ENCODE measurements at regions not wholly inside any gene's neighbourhood (a gene's known extent, or its start where the extent isn't known, plus 50 kb on each side); places are given as distances from the start of the nearest gene placed in this dataset.

DNA sequence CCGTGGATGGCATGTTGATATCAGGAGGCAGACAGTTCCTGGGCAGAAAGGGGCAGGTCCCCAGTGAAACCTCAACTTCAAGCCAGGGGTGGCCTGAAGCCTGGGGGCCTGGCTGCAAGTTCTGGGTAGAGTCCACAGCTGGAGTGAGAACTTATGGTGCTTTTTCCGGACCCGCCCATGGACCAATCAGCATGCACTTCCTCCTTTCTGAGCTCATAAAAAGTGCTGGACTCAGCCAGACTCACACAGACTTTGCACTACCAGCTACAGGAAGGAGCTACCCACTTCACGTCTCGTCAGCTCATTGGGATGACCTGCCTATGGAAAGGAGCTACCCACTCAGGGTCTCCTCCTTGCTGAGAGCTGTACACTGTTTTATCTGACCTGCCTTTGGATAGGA is 183.1 kb upstream of the MC4R start:
- DNase-seq: no peak

DNA sequence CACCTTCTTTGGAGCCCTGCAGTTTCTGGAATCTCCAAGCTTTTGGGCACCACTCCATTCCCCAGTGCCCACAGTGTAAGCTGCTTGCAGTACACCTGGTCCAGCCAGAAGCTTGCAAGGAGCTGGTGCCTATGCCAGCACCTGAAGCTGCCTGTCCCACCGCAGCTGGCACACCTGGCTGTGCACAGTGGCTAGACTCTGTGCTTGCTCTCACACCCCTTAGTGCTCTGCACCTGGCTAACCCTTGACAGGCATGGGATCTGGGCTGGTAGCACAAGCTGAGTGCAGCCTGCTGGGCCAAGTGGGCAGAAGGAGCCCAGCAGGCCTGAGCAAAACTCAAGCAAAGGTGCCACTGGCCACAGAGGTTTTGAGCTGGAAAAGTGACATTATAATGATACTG is 183.8 kb upstream of the MC4R start:
- no peak for DNase-seq

DNA sequence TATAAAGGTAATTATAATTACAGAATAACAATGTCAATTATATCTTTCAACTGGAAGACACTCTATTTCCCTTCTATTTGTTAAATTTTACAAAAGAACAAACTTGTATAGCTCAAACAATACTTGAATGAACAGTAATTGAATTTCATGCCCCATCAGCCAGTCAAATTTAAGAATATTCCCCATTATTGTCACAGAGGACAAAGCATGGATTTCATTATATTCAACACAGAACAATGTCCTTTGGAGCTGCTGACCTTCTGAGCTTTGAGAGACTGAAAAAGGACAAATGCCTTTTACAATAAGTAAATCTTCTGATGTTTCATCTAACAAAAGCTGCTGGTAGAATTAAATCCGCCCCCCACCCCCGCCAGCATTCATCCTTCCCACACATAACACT is 187.5 kb upstream of the MC4R start:
- no peak for DNase-seq

DNA sequence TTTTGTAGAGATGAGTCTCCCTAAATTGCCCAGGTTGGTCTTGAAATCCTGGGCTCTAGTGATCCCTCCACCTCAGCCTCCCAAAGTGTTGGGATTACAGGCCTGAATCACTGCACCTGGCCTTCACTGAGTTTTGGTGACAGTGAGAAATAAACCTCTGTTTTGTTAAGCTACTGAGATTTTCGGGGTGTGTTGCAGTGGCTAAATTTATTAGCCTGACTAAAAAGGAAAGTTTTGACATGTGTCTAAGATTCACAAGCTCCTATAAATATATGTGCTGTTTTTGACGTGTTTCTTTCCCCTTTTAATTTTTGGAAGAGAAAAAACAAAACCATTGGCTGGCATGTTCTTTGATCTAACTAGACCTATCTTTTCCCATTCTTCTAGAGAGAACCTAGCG is 190.5 kb upstream of the MC4R start:
- DNase-seq: no peak

DNA sequence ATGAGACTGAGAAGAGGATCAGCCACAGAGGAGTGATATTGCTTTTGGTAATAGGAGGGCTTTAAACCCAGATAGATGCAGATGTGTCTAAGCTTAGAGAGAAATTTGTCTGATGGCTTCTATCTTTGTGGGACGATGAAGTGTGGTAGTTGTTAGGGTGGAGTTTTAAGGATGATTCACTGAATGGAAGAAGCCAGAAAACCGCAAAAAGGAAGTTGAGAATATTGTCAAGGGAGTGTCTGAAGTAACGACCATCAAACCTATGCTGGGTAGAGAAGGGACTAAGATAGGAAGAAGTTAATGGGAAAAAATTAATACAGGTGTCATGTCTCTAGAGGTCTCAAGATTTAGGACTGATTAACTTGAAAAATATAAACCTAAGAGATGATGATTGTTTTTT is 195.6 kb upstream of the MC4R start:
- no peak for DNase-seq

DNA sequence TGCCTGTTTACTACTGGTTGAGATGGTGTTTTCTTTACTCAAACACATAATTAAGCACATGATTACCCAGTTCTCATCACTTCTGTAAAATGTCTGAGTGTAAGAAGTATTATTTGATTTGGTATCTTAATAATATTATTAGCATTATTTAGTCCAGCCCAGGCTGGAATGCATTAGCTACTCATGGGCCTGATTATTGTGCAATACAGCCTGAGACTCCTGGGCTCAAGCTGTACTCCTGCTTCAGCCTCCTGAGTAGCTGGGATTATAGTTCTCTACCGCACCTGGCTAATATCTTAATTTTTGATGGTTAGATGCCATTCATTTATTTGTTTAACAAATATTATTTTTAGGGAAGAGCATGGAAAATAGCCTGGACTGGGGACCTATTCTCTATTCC is 197.6 kb upstream of the MC4R start:
- DNase-seq: no peak

DNA sequence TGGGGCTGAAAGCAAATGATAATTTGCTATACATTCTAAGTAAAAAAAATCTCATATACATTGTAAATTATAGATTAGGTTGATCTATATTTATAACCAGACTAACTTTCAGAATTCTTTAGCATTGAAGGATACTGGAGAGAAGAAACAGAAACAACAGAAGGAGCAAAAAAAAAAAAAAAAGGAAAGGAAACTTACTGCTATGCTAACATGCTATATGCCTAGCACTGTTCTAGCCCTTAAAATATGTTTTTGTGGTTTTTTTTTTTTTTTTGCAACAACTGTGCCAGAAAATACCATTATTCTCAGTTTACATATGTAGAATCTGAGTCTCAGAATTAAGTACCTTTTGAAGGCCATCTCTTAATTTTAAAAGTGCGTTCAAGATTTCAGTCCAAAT is 204.9 kb upstream of the MC4R start:
- no peak for DNase-seq

DNA sequence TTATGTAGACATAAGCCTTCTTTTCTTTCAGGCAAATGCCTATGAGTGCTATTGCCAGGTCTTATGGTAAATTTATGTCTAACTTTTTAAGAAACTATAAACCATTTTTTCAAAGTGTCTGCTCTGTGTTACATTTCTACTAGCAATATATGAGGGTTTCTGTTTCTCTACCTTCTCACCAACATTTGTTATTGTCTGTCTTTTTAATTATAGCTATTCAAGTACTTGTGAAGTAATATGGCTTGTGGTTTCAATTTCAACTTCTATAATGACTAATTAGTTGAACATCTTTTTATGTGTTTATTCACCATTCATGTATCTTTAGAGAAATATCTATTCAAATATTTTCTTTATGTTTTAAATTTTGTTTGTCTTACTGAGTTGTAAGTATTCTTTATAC is 213.1 kb upstream of the MC4R start:
- DNase-seq: no peak

DNA sequence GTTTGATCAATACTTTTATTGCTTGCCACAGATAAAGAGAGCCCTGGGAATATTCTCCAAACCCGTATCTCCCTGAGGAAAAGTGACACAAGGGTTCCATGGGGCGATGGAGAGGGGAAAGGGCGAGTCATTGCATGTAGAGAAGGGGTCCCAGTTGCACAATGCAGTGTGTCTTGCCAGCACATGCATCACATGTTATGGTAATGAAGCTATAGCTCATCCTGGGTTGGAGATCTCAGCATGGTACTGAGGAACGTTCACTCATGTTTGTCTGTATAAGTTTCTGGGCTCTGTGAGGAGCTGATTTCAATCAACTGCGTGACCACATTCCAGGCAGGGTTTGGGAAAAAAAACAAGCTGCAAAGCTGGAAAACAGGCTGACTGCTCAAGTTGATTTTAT is 220.7 kb upstream of the MC4R start:
- DNase-seq: no peak

DNA sequence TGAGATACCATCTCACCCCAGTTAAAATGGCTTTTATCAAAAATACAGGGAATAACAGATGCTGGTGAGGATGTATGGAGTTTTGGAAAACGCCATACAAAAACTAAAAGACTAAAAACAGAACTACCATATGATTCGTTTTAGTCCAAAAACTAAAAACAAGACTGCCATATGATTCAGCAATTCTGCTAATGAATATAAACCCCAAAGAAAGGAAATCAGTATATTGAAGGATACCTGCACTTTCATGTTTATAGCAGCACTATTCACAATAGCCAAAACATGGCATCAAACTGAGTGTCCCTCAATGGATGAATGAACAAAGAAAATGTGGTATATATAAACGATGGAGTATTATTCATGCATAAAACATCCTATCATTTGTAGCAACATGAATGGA is 224.4 kb upstream of the MC4R start:
- DNase-seq: no peak

DNA sequence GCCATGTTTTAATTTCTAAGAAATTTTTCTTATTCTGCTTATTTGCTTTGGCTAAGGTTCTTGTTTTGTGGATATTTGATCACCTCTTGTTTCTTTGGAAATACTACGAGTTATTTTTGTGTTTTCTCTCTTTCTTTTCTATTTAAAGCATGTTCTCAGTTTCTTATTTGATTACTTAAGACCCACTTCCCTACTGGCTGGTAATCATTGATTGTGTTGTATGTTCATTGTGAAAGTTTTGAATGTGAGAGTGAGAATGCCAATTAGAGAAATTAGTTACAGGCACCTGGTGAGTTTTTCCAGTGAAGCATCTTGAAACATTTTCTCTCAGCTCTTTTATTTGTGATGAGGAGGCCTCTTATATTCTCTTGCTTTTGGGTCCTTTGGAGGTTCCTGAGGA is 226.7 kb upstream of the MC4R start:
- no peak for DNase-seq

DNA sequence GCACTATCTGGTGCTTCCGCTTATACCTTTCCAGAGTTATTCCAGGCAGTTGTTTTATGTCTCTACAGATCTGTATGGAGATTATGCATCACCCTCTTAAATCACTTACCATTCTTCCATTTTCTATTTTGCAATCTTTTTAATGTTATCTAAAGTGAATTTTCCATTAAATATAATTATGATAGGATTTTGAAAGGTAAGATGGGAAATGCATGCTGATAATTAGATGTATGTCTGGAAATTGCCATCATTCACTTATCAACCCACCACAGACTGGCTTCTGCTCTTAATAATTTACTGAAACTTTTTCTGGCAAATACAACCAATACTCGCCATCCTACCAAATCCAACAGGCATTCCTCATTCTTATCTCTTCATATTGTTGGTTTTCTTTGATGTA is 227.4 kb upstream of the MC4R start:
- no peak for DNase-seq

DNA sequence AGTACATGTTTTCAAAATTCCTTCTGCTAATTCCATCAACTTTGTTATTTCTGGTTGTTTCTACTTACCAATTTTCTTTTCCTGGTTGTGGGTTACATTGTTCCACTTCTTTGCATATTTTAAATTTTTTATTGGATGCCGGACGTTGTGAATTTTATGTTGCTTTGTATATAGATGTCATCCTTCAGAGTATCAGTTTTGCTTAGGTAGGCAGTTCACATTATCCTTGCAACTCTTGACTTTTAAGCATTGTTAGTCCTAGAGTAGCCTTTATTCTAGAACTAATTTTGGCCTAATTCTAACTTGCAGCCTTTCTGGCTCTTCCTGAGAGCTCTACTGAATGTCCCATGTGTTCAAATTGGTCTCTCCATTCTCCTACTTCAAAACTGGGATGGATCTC is 228.7 kb upstream of the MC4R start:
- no peak for DNase-seq

DNA sequence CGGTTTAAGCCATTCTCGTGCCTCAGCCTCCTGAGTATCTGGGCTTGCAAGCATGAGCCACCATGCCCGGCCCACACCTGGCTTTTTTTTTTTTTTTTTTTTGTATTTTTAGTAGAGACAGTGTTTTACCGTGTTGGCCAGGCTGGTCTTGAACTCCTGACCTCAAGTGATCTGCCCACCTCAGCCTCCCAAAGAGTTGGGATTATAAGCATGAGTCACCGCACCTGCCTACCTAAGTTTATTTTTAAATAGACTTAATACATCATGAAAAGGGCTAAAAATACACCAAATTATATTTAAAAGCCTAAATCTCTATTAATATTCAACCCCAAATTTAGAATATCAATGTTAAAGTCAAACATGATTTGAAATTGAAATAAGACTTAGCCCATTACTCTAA is 250.8 kb upstream of the MC4R start:
- no peak for DNase-seq

DNA sequence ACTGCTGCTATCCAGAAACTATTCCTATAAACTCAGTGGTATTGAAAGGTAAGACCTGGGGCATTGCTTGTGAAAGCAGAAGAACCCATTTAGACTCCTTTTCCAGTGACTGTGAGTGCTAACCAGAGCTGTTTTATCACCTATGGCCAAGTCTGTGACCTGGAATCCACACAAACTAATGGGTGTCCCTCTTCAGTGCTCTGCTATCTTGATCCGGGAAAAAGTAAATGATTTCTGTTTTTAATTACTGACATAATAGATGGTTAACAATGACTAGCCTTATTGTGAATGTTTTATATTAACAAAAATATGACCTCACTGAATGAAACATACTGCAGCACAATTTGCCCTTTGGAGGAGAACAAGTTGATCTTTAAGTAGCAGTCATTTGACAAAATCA is 251.6 kb upstream of the MC4R start:
- no peak for DNase-seq

DNA sequence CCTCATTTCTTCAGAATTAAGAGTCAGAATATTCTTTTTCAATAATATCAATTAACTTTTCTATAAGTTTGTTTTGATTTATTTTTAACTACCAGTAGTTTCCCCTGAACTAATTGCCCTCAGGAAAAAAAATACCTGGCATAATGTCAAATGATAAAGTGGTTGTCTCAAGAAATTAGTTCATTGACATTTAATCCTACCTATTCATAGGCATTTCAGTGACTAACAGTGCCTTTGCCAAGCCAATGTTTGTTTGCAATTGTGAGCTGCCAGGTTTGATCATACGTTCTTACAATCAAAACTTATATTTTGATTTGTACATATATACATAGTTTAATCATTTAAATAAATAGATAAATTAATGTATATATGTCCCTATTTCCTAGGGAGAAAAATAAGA is 267.3 kb upstream of the MC4R start:
- DNase-seq: no peak

DNA sequence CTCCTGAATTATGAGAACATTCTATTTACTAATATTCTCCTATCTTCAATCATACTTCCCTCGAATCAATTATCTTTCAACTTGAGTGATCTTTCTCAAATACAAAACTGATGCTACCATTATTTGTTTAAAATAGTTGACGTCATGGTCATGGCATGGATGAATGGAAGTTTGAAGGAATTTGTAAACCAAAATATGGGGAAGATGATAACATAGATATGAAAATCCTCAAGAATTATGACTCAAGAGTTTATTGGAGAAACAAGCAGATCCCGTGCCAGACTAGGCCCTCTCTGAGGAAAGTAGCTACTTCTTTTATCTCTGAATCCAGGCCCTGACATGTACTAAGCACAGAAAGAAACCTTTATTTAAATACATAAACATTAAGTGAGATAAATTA is 270.4 kb upstream of the MC4R start:
- DNase-seq: no peak

DNA sequence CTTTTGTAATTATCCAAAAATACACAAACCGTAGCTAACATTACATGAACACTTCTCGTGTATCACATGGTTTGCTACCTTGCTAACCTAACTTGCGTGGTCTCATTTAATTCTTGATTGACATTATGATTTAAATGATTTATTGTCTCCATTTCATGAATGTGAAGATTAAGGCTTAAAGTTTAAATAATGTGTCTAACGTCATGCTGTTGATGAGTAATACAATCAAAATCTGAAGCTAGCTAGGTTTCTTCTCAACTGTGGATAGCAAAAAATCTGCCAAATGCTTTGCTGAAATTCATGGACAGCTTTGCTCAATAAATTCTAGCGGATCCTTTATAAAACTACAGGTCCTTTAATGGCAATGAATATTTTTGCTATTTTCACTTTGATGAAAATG is 274.1 kb upstream of the MC4R start:
- DNase-seq: no peak

DNA sequence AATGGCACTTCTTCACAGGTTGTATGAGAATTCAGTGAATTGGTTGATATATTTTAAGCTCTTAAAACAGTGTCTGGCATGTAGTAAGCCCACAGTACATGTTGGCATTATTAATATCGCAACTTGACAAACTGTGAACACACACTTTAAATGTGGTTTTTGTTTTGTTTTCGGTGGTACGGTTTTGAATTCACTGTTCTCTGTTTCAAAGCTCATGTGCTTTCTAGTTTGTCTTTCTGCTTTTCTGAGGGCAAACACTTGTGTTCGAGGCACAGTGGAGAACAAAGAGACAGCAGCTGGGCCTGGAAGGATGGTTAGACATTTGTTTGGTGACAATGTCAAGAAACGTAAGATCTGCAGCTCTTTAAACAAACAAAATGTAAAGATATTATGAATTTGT is 276.5 kb upstream of the MC4R start:
- DNase-seq: no peak

DNA sequence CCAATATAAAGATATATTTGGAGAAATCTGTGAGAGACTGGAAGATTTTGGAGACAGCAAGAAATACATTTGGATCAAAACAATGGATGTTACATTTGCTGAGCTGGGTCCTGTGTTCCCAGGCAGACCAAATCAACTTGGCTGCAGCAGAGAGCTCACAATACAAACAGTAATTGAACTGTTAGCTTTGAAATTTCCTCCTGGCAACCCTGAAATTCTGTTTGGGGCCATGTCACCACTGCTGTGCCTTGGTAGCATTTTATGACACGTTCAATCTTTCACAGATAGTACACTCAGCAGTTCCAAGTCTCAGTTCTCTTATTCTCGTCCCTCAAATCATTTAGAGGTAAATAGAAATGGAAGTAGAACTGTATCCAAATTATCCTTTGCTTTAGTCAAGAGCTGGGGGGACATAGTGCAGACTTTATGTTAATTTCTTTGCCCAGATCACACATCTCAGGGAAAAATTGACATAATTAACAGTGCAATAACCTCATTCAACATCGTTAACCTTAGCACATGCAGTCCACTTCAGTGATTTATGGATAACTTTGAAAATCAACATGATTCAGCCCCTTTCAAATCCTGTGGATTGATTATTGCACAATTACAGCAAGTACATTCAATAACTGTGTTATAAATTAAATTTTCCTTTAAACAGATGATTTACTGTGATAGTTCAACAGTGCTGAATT is 277.4 kb upstream of the MC4R start:
- no peak for DNase-seq

DNA sequence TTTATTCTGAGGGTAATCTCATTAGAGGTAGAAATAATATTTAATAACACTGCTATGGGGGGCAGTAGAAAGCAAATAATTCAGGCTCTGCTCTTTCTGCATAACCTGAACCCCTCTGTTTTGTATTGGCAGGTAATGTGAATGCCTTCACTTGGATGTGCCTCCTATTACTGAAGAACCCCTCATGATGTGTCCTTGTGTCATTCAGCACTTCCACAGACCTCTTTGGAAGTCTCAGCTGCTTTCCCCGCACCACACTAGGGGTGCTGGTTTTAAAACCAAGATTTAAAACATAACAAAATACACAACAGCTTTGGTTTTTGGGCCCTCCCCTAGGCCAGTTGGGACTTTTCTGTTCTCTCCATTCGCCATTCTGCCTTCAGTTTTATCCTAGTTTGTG is 281.7 kb upstream of the MC4R start:
- no peak for DNase-seq

DNA sequence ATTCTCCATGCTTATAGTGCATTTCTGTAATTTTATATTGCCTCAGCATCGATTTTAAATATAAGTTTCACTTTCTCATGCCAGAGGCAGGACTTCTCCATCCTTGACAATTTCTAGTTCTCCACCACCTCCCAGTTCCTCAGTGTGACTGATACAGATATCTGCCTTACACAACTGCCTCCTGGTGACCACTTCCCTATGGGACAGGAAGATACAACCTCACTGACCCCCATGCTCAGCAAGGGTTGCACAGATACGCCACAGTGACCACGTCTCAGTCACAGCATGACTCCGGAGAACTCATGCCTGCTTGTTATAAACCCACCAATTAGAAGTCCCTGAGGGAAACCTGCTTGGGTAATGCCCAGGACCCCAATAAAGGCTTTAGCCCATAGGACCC is 284.0 kb upstream of the MC4R start:
- no peak for DNase-seq

DNA sequence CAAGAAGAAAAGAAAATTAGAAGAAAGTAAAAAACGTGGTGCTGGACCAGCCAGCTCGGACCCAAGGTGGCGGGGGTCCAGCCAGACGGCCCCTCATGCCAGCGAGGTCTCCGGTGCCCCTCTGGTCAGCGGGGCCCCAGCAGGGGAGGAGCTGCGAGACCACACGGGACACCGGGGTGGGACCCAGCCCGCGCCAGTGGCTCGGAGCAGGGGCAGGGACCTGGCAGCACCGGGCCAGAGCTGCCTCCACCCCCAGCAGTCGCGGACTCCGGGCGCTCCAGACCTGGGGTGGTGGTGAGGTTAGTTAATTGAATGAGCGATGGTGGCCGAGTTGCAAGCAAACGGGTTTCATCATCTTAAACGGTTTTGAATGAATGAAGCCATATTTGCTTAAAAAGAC is 289.9 kb upstream of the MC4R start:
- DNase-seq: no peak

DNA sequence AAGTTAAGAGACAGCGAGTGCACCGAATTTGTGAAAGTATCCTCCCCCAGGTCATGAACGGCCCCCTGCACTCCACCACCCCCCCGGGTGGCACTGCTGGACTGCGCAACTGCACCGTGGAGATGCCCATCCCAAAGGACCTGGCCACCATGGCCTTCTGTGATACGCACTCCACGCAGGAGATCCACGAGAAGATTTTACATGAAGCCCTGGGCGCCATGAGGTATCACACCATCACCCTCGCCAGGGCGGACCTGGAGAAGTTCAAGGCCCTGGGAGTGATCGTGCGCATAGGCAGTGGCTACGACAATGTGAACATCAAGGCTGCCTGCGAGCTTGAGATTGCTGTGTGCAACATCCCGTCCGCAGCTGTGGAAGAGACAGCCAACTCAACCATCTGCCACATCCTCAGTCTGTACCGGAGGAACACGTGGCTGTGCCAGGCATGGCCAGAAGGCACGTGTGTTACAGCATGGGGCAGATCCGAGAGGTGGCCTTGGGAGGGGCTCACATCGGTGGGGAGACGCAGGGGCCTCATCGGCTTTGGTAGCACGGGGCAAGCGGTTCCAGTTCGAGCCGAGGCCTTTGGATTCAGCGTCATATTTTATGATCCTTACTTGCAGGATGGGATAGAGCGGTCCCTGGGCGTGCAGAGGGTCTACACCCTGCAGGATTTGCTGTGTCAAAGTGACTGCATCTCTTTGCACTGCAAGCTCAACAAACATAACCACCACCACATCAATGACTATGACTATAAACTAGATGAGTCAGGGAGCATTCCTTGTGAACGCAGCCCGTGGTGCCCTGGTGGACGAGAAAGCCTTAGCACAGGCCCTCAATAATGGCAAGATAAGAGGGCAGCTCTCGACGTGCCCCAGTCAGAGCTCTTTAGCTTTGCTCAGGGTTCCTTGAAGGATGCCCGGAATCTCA is 290.8 kb upstream of the MC4R start:
- DNase-seq: no peak
